GM12878 (cell line): ENCODE measurements at regions not wholly inside any gene's neighbourhood (a gene's known extent, or its start where the extent isn't known, plus 50 kb on each side); places are given as distances from the start of the nearest gene placed in this dataset.
A peak's percentile ranks its signal among the peaks of the same experiment; 100 is the strongest.

Experiments
- ATAC-seq: fragments of 200-7000 bp; cut with Tn5 transposase; 3 replicates; pipeline ENCODE4 v1.9.1; 2020; ENCODE audit warnings: mild to moderate bottlenecking, moderate library complexity
- BruUV-seq: library from RNA; stranded (reverse); fragments of 400-500 nt; replicated peaks from 2 replicates; lab custom pipeline; 2021; lab: Mats Ljungman, UMichigan
- CTCF ChIA-PET: fragments of 300-600 bp; sonication (Branson Sonifier 250); formaldehyde crosslinking; extraction: SDS; loops from one replicate; lab custom pipeline; 2021; ENCODE audit warnings: inconsistent platforms; lab: Yijun Ruan, JAX
- POLR2A ChIA-PET: fragments of 350-600 bp; formaldehyde crosslinking; extraction: SDS; loops from one replicate; lab custom pipeline; 2021; ENCODE audit warnings: inconsistent platforms; lab: Charles Lee
- RAD21 ChIA-PET: fragments of 300-600 bp; sonication (Branson Sonifier 250); formaldehyde crosslinking; loops from one replicate; lab custom pipeline; 2023; ENCODE audit warnings: antibody characterized with exemption; ENCODE audit not compliant: unreplicated experiment; lab: Charles Lee
- SMC1A ChIA-PET: fragments of 300-600 bp; sonication (Branson Sonifier 250); formaldehyde crosslinking; loops from one replicate; lab custom pipeline; 2023; ENCODE audit not compliant: unreplicated experiment, uncharacterized antibody; lab: Charles Lee
- DNase-seq: peaks from one replicate; pipeline ENCODE4 v3.0.0-alpha.2; 2011; ENCODE audit warnings: low read depth, low spot score
- FAIRE-seq: peaks from 3 replicates; lab custom pipeline; 2011; peaks lifted over from hg19 to GRCh38; lab: Jason Lieb, UNC
- H2AFZ ChIP-seq: 2 replicates; pipeline ENCODE4 v1.6.0; 2011; ENCODE audit warnings: low read depth, low read length, control low read depth; ENCODE audit not compliant: control insufficient read depth
- H3K27ac ChIP-seq: 2 replicates; pipeline ENCODE4 v1.5.1; 2011; ENCODE audit warnings: control low read depth; ENCODE audit not compliant: control insufficient read depth, insufficient read depth
- H3K27me3 ChIP-seq, 2 experiments: replicated peaks in 1 of 2; 2 replicates each; pipeline versions ENCODE4 v1.6.0 to v1.6.1; 2011; ENCODE audit warnings: low read length in 1 of 2; ENCODE audit not compliant: control insufficient read depth in 2 of 2, insufficient read depth in 2 of 2
- H3K36me3 ChIP-seq, 2 experiments: 2 replicates each; pipeline ENCODE4 v1.5.1; 2011; ENCODE audit warnings: low read length in 1 of 2; ENCODE audit not compliant: control insufficient read depth in 2 of 2, insufficient read depth in 2 of 2
- H3K4me1 ChIP-seq: 2 replicates; pipeline ENCODE4 v1.6.1; 2011; ENCODE audit warnings: mild to moderate bottlenecking, low read length, moderate library complexity, mixed read lengths; ENCODE audit not compliant: control insufficient read depth, insufficient read depth
- H3K4me2 ChIP-seq: 2 replicates; pipeline ENCODE4 v1.6.0; 2011; ENCODE audit warnings: control low read depth; ENCODE audit not compliant: control insufficient read depth, insufficient read depth
- H3K4me3 ChIP-seq: fragments of 200-600 bp; sonication (generic); 2 replicates; pipeline ENCODE4 v1.5.1; 2016
- H3K79me2 ChIP-seq: 2 replicates; pipeline ENCODE4 v1.6.0; 2011; ENCODE audit warnings: low read length; ENCODE audit not compliant: control insufficient read depth, insufficient read depth
- H3K9ac ChIP-seq: 2 replicates; pipeline ENCODE4 v1.8.0; 2011; ENCODE audit warnings: low read length, control low read depth, mixed read lengths; ENCODE audit not compliant: control insufficient read depth, insufficient read depth
- H3K9me3 ChIP-seq: replicated peaks from 3 replicates; pipeline ENCODE4 v1.5.1; 2011; ENCODE audit warnings: mild to moderate bottlenecking, low read length; ENCODE audit not compliant: control insufficient read depth, insufficient read depth
- H4K20me1 ChIP-seq: 2 replicates; pipeline ENCODE4 v1.6.0; 2011; ENCODE audit not compliant: control insufficient read depth, insufficient read depth
- EP300 ChIP-seq, 2 experiments: fragments of 150-350 bp in 1 of 2; IDR thresholded peaks; 2 replicates each; pipeline ENCODE4 v1.6.1; 2011 to 2012; ENCODE audit warnings: low read depth in 2 of 2, low read length in 2 of 2, borderline replicate concordance in 1 of 2, improper control_type of control experiment in 1 of 2, inconsistent platforms in 1 of 2; ENCODE audit not compliant: control insufficient read depth in 1 of 2
- FOXK2 ChIP-seq: fragments of 450-650 bp; IDR thresholded peaks from 2 replicates; pipeline ENCODE4 v1.6.1; 2017; ENCODE audit warnings: mild to moderate bottlenecking, moderate library complexity
- KAT2A ChIP-seq: conservative IDR thresholded peaks from 2 replicates; pipeline ENCODE4 v1.6.1; 2011; ENCODE audit warnings: low read depth, low read length; ENCODE audit not compliant: control insufficient read depth
- MEF2A ChIP-seq: IDR thresholded peaks from 2 replicates; pipeline ENCODE4 v1.6.1; 2011; ENCODE audit warnings: low read depth, mild to moderate bottlenecking, low read length, moderate library complexity; ENCODE audit not compliant: insufficient read depth
- NFYA ChIP-seq: IDR thresholded peaks from 2 replicates; pipeline ENCODE4 v1.6.1; 2011; ENCODE audit warnings: low read depth, mild to moderate bottlenecking, low read length, improper control_type of control experiment, borderline replicate concordance
- POU2F2 ChIP-seq: IDR thresholded peaks from 3 replicates; pipeline ENCODE4 v1.6.1; 2011; ENCODE audit warnings: low read depth, mild to moderate bottlenecking, low read length, borderline replicate concordance
- RAD51 ChIP-seq: fragments of 450-650 bp; IDR thresholded peaks from 2 replicates; pipeline ENCODE4 v1.6.1; 2016; ENCODE audit warnings: moderate library complexity, mild to moderate bottlenecking, inconsistent platforms
- TCF3 ChIP-seq: IDR thresholded peaks from 2 replicates; pipeline ENCODE4 v1.6.1; 2012; ENCODE audit warnings: low read depth, mild to moderate bottlenecking, low read length, borderline replicate concordance; ENCODE audit not compliant: insufficient read depth
- WRNIP1 ChIP-seq: IDR thresholded peaks from 2 replicates; pipeline ENCODE4 v1.6.1; 2011; ENCODE audit warnings: low read depth, low read length, improper control_type of control experiment, borderline replicate concordance
- WGBS: methylation state at CpG from one replicate; pipeline ENCODE4 v1.1.6; 2016; ENCODE audit warnings: low lambda C conversion rate; ENCODE audit not compliant: insufficient replicate concordance, insufficient coverage; ENCODE audit errors: missing lambda C conversion rate; 5-methylcytosine and 5-hydroxymethylcytosine counted together
- in situ Hi-C: fragments of 300-500 bp; cut with MboI; formaldehyde crosslinking; loops from 9 replicates; pipeline ENCODE4 v1.14.3; 2018; ENCODE audit warnings: mixed read lengths
- intact Hi-C: fragments of 100-400 bp; cut with micrococcal nuclease; formaldehyde crosslinking; loops from one replicate; pipeline ENCODE4 v1.14.2; 2022; ENCODE audit not compliant: unreplicated experiment
- TF ChIP-seq, protein P1 (sequence below), 3 experiments: IDR thresholded peaks in 2 of 3; conservative IDR thresholded peaks in 1 of 3; 2 replicates each; pipeline ENCODE4 v1.5.1; 2011; ENCODE audit warnings: low read depth in 3 of 3, low read length in 3 of 3, mild to moderate bottlenecking in 3 of 3, control low read depth in 2 of 3, moderate library complexity in 2 of 3, inconsistent platforms in 1 of 3, mixed read lengths in 1 of 3; ENCODE audit not compliant: control insufficient read depth in 2 of 3, insufficient read depth in 1 of 3; ENCODE audit errors: extremely low read depth in 1 of 3
- TF ChIP-seq, protein P2 (sequence below): IDR thresholded peaks from 2 replicates; pipeline ENCODE4 v1.6.1; 2012; ENCODE audit warnings: improper control_type of control experiment, low read depth, low read length; ENCODE audit not compliant: insufficient replicate concordance
- TF ChIP-seq, protein P3 (sequence below): IDR thresholded peaks from 2 replicates; pipeline ENCODE4 v1.6.1; 2012; ENCODE audit warnings: low read depth, low read length, improper control_type of control experiment

DNA sequence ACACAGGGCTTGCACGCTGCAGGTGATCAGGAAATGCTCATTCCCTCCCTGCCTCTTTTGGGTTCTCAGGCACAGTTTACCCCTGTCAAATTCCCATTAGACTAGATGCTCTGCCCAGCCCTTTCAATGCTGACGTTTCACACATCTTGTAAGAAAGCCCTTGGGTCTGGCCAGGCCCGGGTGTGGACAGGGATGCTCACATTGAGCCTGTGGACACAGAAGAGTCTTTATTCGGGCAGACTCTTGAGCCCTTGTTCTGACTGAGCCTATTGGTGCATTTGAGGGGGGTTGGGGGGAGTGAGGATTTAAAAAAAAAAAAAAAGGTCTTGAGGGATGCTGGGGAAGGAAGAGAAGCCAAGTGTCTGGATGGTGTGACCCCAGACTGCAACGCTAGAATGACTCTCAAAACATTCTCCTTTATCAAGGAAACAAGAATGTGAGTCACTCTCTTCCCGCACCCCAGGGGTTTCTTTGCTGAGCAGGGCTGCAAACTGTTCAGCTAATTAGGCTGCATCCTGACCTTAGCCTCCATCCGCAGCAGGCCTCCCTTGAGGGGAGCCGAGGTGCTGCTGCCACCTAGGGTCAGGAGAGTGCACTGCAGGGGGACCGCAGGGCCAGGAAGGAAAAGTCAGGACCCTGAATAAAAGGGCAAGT lies 53.6 kb upstream of the TMEM72 start (continued):
- TF ChIP-seq, protein P1, sequence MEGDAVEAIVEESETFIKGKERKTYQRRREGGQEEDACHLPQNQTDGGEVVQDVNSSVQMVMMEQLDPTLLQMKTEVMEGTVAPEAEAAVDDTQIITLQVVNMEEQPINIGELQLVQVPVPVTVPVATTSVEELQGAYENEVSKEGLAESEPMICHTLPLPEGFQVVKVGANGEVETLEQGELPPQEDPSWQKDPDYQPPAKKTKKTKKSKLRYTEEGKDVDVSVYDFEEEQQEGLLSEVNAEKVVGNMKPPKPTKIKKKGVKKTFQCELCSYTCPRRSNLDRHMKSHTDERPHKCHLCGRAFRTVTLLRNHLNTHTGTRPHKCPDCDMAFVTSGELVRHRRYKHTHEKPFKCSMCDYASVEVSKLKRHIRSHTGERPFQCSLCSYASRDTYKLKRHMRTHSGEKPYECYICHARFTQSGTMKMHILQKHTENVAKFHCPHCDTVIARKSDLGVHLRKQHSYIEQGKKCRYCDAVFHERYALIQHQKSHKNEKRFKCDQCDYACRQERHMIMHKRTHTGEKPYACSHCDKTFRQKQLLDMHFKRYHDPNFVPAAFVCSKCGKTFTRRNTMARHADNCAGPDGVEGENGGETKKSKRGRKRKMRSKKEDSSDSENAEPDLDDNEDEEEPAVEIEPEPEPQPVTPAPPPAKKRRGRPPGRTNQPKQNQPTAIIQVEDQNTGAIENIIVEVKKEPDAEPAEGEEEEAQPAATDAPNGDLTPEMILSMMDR (IDR thresholded peaks at IDR 0.05 in 2 of 3, conservative IDR thresholded peaks at IDR 0.05 in 1 of 3; ENCODE audit: control insufficient read depth in 2 of 3, extremely low read depth in 1 of 3, insufficient read depth in 1 of 3, low read depth in 3 of 3, low read length in 3 of 3): peak; percentile 91 to 98 (median 97)

DNA sequence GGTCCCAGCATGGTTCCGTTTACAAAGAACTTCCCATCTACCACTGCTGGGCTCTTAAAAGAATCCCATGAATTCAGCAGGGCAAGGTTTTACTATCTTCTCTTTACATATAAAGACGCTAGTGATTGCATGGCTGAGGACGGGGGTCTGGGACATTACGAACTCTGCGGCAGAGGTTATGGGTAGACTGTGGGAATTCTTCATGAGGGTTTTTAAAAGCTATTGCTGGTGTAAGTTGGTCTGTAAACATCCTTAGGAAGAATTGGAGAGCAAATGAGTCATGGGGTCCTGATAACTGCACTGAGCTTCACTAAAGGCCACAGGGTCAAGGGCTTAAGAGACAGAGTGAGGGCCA lies 53.1 kb upstream of the TMEM72 start:
- Histone ChIP-seq H3K4me2 (no peak overlapping the region), H2AFZ (no peak overlapping the region), H3K36me3 (no peaks in the 10 kb centered on the region), H3K27ac (no peak overlapping the region), H4K20me1 (no peaks in the 10 kb centered on the region), H3K79me2 (no peaks in the 10 kb centered on the region), H3K9ac (no peak overlapping the region), H3K4me1 (peaks cover 5% of the 10 kb centered on the region; the same call in 1 of the 2 replicates), H3K27me3 (no peaks in the 10 kb centered on the region; a peak in 2 of 4 replicates), H3K9me3 (no peaks in the 10 kb centered on the region), H3K4me3 (no peak overlapping the region)
- POLR2A ChIA-PET: no interaction called here
- RAD21 ChIA-PET: interaction anchor here (0.9 to 1.5 kb wide), 2 partner anchors 471 to 472 kb away, joined by 3 read pairs; no protein-coding TSS in a partner anchor
- BruUV-seq: no TSS peak
- intact Hi-C loops: loop anchor here (10.0 kb wide), 3 partner anchors 283 to 463 kb away; no protein-coding TSS in a partner anchor
- 59% methylated on average over 5 of the region's 5 CpGs for WGBS
- SMC1A ChIA-PET: interaction anchor here (0.6 kb wide), 1 partner anchor 8 kb away, joined by 5 read pairs; no protein-coding TSS in a partner anchor
- in situ Hi-C loops: loop anchor here (25.0 kb wide), 1 partner anchor 471 kb away; the partner anchor contains the start of gene CXCL12
- TF ChIP-seq MEF2A (no peak), KAT2A (no peak), TCF3 (no peak), NFYA (no peak), FOXK2 (no peak), POU2F2 (no peak), WRNIP1 (no peak), RAD51 (no peak), EP300 (IDR thresholded peaks at IDR 0.05; ENCODE audit: borderline replicate concordance in 1 of 2, control insufficient read depth in 1 of 2, low read depth in 2 of 2, low read length in 2 of 2) (no peak)
- TF ChIP-seq, protein P2, sequence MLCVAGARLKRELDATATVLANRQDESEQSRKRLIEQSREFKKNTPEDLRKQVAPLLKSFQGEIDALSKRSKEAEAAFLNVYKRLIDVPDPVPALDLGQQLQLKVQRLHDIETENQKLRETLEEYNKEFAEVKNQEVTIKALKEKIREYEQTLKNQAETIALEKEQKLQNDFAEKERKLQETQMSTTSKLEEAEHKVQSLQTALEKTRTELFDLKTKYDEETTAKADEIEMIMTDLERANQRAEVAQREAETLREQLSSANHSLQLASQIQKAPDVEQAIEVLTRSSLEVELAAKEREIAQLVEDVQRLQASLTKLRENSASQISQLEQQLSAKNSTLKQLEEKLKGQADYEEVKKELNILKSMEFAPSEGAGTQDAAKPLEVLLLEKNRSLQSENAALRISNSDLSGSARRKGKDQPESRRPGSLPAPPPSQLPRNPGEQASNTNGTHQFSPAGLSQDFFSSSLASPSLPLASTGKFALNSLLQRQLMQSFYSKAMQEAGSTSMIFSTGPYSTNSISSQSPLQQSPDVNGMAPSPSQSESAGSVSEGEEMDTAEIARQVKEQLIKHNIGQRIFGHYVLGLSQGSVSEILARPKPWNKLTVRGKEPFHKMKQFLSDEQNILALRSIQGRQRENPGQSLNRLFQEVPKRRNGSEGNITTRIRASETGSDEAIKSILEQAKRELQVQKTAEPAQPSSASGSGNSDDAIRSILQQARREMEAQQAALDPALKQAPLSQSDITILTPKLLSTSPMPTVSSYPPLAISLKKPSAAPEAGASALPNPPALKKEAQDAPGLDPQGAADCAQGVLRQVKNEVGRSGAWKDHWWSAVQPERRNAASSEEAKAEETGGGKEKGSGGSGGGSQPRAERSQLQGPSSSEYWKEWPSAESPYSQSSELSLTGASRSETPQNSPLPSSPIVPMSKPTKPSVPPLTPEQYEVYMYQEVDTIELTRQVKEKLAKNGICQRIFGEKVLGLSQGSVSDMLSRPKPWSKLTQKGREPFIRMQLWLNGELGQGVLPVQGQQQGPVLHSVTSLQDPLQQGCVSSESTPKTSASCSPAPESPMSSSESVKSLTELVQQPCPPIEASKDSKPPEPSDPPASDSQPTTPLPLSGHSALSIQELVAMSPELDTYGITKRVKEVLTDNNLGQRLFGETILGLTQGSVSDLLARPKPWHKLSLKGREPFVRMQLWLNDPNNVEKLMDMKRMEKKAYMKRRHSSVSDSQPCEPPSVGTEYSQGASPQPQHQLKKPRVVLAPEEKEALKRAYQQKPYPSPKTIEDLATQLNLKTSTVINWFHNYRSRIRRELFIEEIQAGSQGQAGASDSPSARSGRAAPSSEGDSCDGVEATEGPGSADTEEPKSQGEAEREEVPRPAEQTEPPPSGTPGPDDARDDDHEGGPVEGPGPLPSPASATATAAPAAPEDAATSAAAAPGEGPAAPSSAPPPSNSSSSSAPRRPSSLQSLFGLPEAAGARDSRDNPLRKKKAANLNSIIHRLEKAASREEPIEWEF: no peak
- TF ChIP-seq, protein P3, sequence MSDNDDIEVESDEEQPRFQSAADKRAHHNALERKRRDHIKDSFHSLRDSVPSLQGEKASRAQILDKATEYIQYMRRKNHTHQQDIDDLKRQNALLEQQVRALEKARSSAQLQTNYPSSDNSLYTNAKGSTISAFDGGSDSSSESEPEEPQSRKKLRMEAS: no peak
- CTCF ChIA-PET: interaction anchor here (0.6 to 1.6 kb wide), 10 partner anchors 9 to 377 kb away, joined by 3 to 5 read pairs (median 3); no protein-coding TSS in a partner anchor
- ATAC-seq (no peak), FAIRE-seq (no peak), DNase-seq (no peak)
